HEK293 (cell line): ENCODE measurements at regions not wholly inside any gene's neighbourhood (a gene's known extent, or its start where the extent isn't known, plus 50 kb on each side); places are given as distances from the start of the nearest gene placed in this dataset.

Experiments used
- CTCF ChIA-PET: fragments of 350-600 bp; formaldehyde crosslinking; extraction: SDS; loops from one replicate; lab custom pipeline; 2021; ENCODE audit warnings: antibody characterized with exemption; lab: Yijun Ruan, JAX
- POLR2A ChIA-PET: fragments of 300-600 bp; formaldehyde crosslinking; extraction: SDS; loops from one replicate; lab custom pipeline; 2020; ENCODE audit warnings: antibody characterized with exemption, inconsistent platforms; lab: Yijun Ruan, JAX
- H3K27ac ChIP-seq: fragments of 200-500 bp; sonication (Bioruptor generic); 2 replicates; pipeline ENCODE4 v1.5.1; 2014; ENCODE audit warnings: low read depth, low read length, control low read depth, inconsistent platforms; ENCODE audit errors: extremely low read depth
- H3K36me3 ChIP-seq, 2 experiments: fragments of 200-500 bp in 1 of 2; sonication (Bioruptor generic) in 1 of 2; 1 replicate in 1 of 2; 2 replicates in 1 of 2; pipeline ENCODE4 v1.5.1; 2014 to 2017; ENCODE audit warnings: inconsistent platforms in 2 of 2, low read length in 2 of 2; ENCODE audit not compliant: control insufficient read depth in 2 of 2, insufficient read depth in 1 of 2
- H3K4me1 ChIP-seq: fragments of 200-500 bp; sonication (Bioruptor generic); 2 replicates; pipeline ENCODE4 v1.5.1; 2014; ENCODE audit warnings: mild to moderate bottlenecking, low read length, inconsistent platforms; ENCODE audit not compliant: control insufficient read depth, insufficient read depth
- H3K4me3 ChIP-seq: 2 replicates; pipeline ENCODE4 v1.5.1; 2011; ENCODE audit warnings: low read depth, mild to moderate bottlenecking, control low read depth, low read length, moderate library complexity
- H3K9me3 ChIP-seq: fragments of 200-500 bp; sonication (Bioruptor generic); 2 replicates; pipeline ENCODE4 v1.5.1; 2014; ENCODE audit warnings: low read depth, low read length, inconsistent platforms; ENCODE audit not compliant: control insufficient read depth, insufficient read depth
- BCL11A ChIP-seq: fragments of 450-650 bp; formaldehyde crosslinking; IDR thresholded peaks from 2 replicates; pipeline ENCODE4 v1.5.1; 2016; ENCODE audit warnings: low read depth, missing biosample characterization, missing genetic modification characterization
- CTCF ChIP-seq: fragments of 450-650 bp; formaldehyde crosslinking; IDR thresholded peaks from 2 replicates; pipeline ENCODE4 v1.5.1; 2016; ENCODE audit warnings: missing biosample characterization, missing genetic modification characterization
- KLF1 ChIP-seq: fragments of 450-650 bp; formaldehyde crosslinking; IDR thresholded peaks from 2 replicates; pipeline ENCODE4 v1.5.1; 2016; ENCODE audit warnings: missing biosample characterization, missing genetic modification characterization
- KLF7 ChIP-seq: fragments of 450-650 bp; formaldehyde crosslinking; IDR thresholded peaks from 2 replicates; pipeline ENCODE4 v1.5.1; 2016; ENCODE audit warnings: missing biosample characterization, missing genetic modification characterization, borderline replicate concordance
- PRDM10 ChIP-seq: fragments of 450-650 bp; formaldehyde crosslinking; IDR thresholded peaks from 2 replicates; pipeline ENCODE4 v1.5.1; 2016; ENCODE audit warnings: missing biosample characterization, missing genetic modification characterization
- ZBTB6 ChIP-seq: fragments of 450-650 bp; formaldehyde crosslinking; IDR thresholded peaks from 2 replicates; pipeline ENCODE4 v1.5.1; 2017; ENCODE audit warnings: missing biosample characterization, missing genetic modification characterization
- ZBTB7A ChIP-seq: fragments of 450-650 bp; formaldehyde crosslinking; IDR thresholded peaks from 2 replicates; pipeline ENCODE4 v1.5.1; 2016; ENCODE audit warnings: low read depth, missing biosample characterization, missing genetic modification characterization
- ZNF132 ChIP-seq: fragments of 450-650 bp; formaldehyde crosslinking; IDR thresholded peaks from 2 replicates; pipeline ENCODE4 v1.5.1; 2017; ENCODE audit warnings: missing biosample characterization, missing genetic modification characterization, borderline replicate concordance
- ZNF138 ChIP-seq: fragments of 450-650 bp; formaldehyde crosslinking; IDR thresholded peaks from 2 replicates; pipeline ENCODE4 v1.5.1; 2016; ENCODE audit warnings: missing biosample characterization, missing genetic modification characterization, borderline replicate concordance
- ZNF274 ChIP-seq, 2 experiments: fragments of 200-500 bp in 1 of 2; fragments of 450-650 bp in 1 of 2; sonication (Bioruptor generic) in 1 of 2; formaldehyde crosslinking in 1 of 2; IDR thresholded peaks; 2 replicates each; pipeline versions ENCODE4 v1.5.1 to v1.6.1; 2014 to 2016; ENCODE audit warnings: borderline replicate concordance in 1 of 2, inconsistent platforms in 1 of 2, low read length in 1 of 2, missing biosample characterization in 1 of 2, missing genetic modification characterization in 1 of 2
- ZNF433 ChIP-seq: fragments of 450-650 bp; formaldehyde crosslinking; IDR thresholded peaks from 2 replicates; pipeline ENCODE4 v1.5.1; 2016; ENCODE audit warnings: missing biosample characterization, missing genetic modification characterization, low read depth
- ZNF473 ChIP-seq: fragments of 450-650 bp; formaldehyde crosslinking; IDR thresholded peaks from 2 replicates; pipeline ENCODE4 v1.5.1; 2017; ENCODE audit warnings: missing biosample characterization, missing genetic modification characterization
- ZNF510 ChIP-seq: fragments of 450-650 bp; formaldehyde crosslinking; IDR thresholded peaks from 2 replicates; pipeline ENCODE4 v1.5.1; 2018; ENCODE audit warnings: mild to moderate bottlenecking, missing genetic modification characterization, missing biosample characterization; ENCODE audit not compliant: insufficient replicate concordance
- ZNF558 ChIP-seq: fragments of 450-650 bp; formaldehyde crosslinking; IDR thresholded peaks from 2 replicates; pipeline ENCODE4 v1.5.1; 2016; ENCODE audit warnings: missing biosample characterization, missing genetic modification characterization
- ZNF621 ChIP-seq: fragments of 450-650 bp; formaldehyde crosslinking; IDR thresholded peaks from 2 replicates; pipeline ENCODE4 v1.5.1; 2017; ENCODE audit warnings: missing biosample characterization, missing genetic modification characterization
- ZNF639 ChIP-seq: fragments of 450-650 bp; formaldehyde crosslinking; IDR thresholded peaks from 2 replicates; pipeline ENCODE4 v1.5.1; 2016; ENCODE audit warnings: missing biosample characterization, missing genetic modification characterization
- ZNF645 ChIP-seq: fragments of 450-650 bp; formaldehyde crosslinking; IDR thresholded peaks from 2 replicates; pipeline ENCODE4; 2016; ENCODE audit warnings: missing biosample characterization, missing genetic modification characterization
- ZNF654 ChIP-seq: fragments of 450-650 bp; formaldehyde crosslinking; IDR thresholded peaks from 2 replicates; pipeline ENCODE4 v1.5.1; 2016; ENCODE audit warnings: low read depth, missing biosample characterization, missing genetic modification characterization
- ZNF660 ChIP-seq: fragments of 450-650 bp; IDR thresholded peaks from 2 replicates; pipeline ENCODE4 v1.5.1; 2018; ENCODE audit warnings: missing biosample characterization, mild to moderate bottlenecking, missing genetic modification characterization
- ZNF704 ChIP-seq: fragments of 450-650 bp; formaldehyde crosslinking; IDR thresholded peaks from 2 replicates; pipeline ENCODE4 v1.5.1; 2016; ENCODE audit warnings: missing biosample characterization, missing genetic modification characterization
- ZNF777 ChIP-seq: fragments of 450-650 bp; formaldehyde crosslinking; IDR thresholded peaks from 2 replicates; pipeline ENCODE4 v1.5.1; 2017; ENCODE audit warnings: missing biosample characterization, missing genetic modification characterization, borderline replicate concordance
- ZSCAN4 ChIP-seq: fragments of 450-650 bp; formaldehyde crosslinking; IDR thresholded peaks from 2 replicates; pipeline ENCODE4 v1.5.1; 2017; ENCODE audit warnings: missing biosample characterization, missing genetic modification characterization
- ZXDB ChIP-seq: fragments of 450-650 bp; formaldehyde crosslinking; IDR thresholded peaks from 2 replicates; pipeline ENCODE4 v1.5.1; 2016; ENCODE audit warnings: missing biosample characterization, missing genetic modification characterization

- CTCF ChIA-PET: no interaction called here
- Histone ChIP-seq H3K27ac (no peak overlapping the region), H3K36me3 (no peaks in the 10 kb centered on the region), H3K4me3 (no peak overlapping the region), H3K4me1 (no peaks in the 10 kb centered on the region), H3K9me3 (no peaks in the 10 kb centered on the region)
- no peak for TF ChIP-seq ZNF433
- TF ChIP-seq ZNF704: no peak
- no peak for TF ChIP-seq ZNF473
- TF ChIP-seq KLF7 (tag by site-specific recombination): no peak
- no peak for TF ChIP-seq BCL11A (tag by site-specific recombination)
- no peak for TF ChIP-seq ZNF660 (tag by site-specific recombination)
- TF ChIP-seq ZNF639 (tag by site-specific recombination): no peak
- no peak for TF ChIP-seq ZBTB7A (tag by site-specific recombination)
- no peak for TF ChIP-seq ZXDB
- TF ChIP-seq KLF1 (tag by site-specific recombination): no peak
- no peak for TF ChIP-seq ZSCAN4
- TF ChIP-seq CTCF (tag by site-specific recombination): no peak
- TF ChIP-seq ZNF777 (tag by site-specific recombination): no peak
- no peak for TF ChIP-seq ZNF558 (tag by site-specific recombination)
- TF ChIP-seq ZNF654: no peak
- TF ChIP-seq ZNF138 (tag by site-specific recombination): no peak
- POLR2A ChIA-PET: no interaction called here
Measured at GRCh38 chr4:96835991-96836390, 996.1 kb downstream of the PDHA2 start.

GRCh38 chr4:96839441-96839840, 999.5 kb downstream of the PDHA2 start:
- Histone ChIP-seq H3K4me1 (no peaks in the 10 kb centered on the region), H3K4me3 (no peak overlapping the region), H3K9me3 (no peaks in the 10 kb centered on the region), H3K36me3 (no peaks in the 10 kb centered on the region), H3K27ac (no peak overlapping the region)
- POLR2A ChIA-PET: no interaction called here
- CTCF ChIA-PET: no interaction called here
- TF ChIP-seq ZNF274 (IDR thresholded peaks at IDR 0.05; ENCODE audit: low read length) (no peak), ZNF274 (tag by site-specific recombination; IDR thresholded peaks at IDR 0.05; ENCODE audit: borderline replicate concordance) (no peak), PRDM10 (tag by site-specific recombination) (no peak), ZNF621 (tag by site-specific recombination) (no peak), ZNF645 (tag by site-specific recombination) (no peak), ZBTB6 (tag by site-specific recombination) (no peak), ZNF132 (tag by site-specific recombination) (no peak), ZNF510 (tag by site-specific recombination) (no peak)
